Testis (tissue), 2 donors: ENCODE measurements at regions not wholly inside any gene's neighbourhood (a gene's known extent, or its start where the extent isn't known, plus 50 kb on each side); places are given as distances from the start of the nearest gene placed in this dataset.

Experiments
- DNase-seq: peaks from one replicate; pipeline ENCODE4 v3.0.0-alpha.2; 2019
- H3K27ac ChIP-seq, 2 donors: fragments of 200-600 bp; sonication (generic); one replicate each; pipeline ENCODE4 v1.5.1; 2019
- H3K27me3 ChIP-seq: fragments of 200-600 bp; sonication (generic); one replicate; pipeline ENCODE4 v1.5.1; 2019
- H3K36me3 ChIP-seq: fragments of 200-600 bp; sonication (generic); one replicate; pipeline ENCODE4 v1.5.1; 2017; ENCODE audit warnings: low read depth; ENCODE audit errors: missing control alignments
- H3K4me1 ChIP-seq: fragments of 200-600 bp; sonication (generic); one replicate; pipeline ENCODE4 v1.5.1; 2019
- H3K4me3 ChIP-seq, 2 donors: fragments of 200-600 bp; sonication (generic); one replicate each; pipeline ENCODE4 v1.5.1; 2017 to 2019
- H3K9me3 ChIP-seq: fragments of 200-600 bp; sonication (generic); one replicate; pipeline ENCODE4 v1.5.1; 2017
- POLR2A ChIP-seq: fragments of 450-650 bp; IDR thresholded peaks from one replicate; pipeline ENCODE4 v1.6.1; 2017; ENCODE audit warnings: antibody characterized with exemption, mild to moderate bottlenecking, moderate library complexity
- WGBS, 2 donors: methylation state at CpG; one replicate each; pipeline ENCODE4 v1.1.5; 2018; 5-methylcytosine and 5-hydroxymethylcytosine counted together
- intact Hi-C: fragments of 100-400 bp; cut with DNase I; formaldehyde crosslinking; loops from one replicate; pipeline ENCODE4 v1.15.1; 2023; ENCODE audit warnings: low total_unique reads
- TF ChIP-seq, protein P1 (sequence below), 3 experiments: fragments of 450-650 bp in 2 of 3; fragments of 200-600 bp in 1 of 3; sonication (generic) in 1 of 3; IDR thresholded peaks; one replicate each; pipeline ENCODE4 v1.5.1; 2016 to 2019; ENCODE audit warnings: antibody characterized with exemption in 3 of 3, mild to moderate bottlenecking in 2 of 3, moderate library complexity in 1 of 3

DNA sequence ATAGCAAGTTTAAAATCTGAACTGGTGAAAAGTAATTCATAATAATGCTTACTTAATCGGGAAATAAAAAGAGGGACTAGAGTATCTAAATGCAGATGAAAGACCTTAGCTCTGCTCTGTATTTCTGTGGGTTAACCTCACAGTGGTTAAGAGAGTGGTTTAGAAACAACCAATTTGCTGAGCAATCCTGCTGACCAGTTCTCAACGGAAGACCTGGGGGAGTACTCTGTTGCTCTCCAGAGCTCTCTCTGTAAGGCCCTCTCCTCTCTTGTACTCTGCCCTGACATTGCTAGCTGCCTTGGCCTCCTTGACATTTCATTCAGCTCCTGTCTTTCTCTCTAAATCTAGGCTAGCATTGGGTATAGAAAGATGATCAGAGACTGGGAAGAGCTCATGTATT lies 1186.6 kb upstream of the SEMA6A start:
- TF ChIP-seq, protein P1, sequence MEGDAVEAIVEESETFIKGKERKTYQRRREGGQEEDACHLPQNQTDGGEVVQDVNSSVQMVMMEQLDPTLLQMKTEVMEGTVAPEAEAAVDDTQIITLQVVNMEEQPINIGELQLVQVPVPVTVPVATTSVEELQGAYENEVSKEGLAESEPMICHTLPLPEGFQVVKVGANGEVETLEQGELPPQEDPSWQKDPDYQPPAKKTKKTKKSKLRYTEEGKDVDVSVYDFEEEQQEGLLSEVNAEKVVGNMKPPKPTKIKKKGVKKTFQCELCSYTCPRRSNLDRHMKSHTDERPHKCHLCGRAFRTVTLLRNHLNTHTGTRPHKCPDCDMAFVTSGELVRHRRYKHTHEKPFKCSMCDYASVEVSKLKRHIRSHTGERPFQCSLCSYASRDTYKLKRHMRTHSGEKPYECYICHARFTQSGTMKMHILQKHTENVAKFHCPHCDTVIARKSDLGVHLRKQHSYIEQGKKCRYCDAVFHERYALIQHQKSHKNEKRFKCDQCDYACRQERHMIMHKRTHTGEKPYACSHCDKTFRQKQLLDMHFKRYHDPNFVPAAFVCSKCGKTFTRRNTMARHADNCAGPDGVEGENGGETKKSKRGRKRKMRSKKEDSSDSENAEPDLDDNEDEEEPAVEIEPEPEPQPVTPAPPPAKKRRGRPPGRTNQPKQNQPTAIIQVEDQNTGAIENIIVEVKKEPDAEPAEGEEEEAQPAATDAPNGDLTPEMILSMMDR (IDR thresholded peaks at IDR 0.05): no peak
- TF ChIP-seq POLR2A: no peak
- H3K4me1 ChIP-seq: no peaks in the 10 kb centered on the region
- H3K27me3 ChIP-seq: no peaks in the 10 kb centered on the region
- no peaks in the 10 kb centered on the region for H3K9me3 ChIP-seq
- intact Hi-C loops: no loop called here
- no peak overlapping the region for H3K27ac ChIP-seq
- H3K4me3 ChIP-seq: no peak overlapping the region
- no peaks in the 10 kb centered on the region for H3K36me3 ChIP-seq
- DNase-seq: no peak
- 53 to 75% methylated on average over 2 of the region's 2 CpGs for WGBS, 2 donors

DNA sequence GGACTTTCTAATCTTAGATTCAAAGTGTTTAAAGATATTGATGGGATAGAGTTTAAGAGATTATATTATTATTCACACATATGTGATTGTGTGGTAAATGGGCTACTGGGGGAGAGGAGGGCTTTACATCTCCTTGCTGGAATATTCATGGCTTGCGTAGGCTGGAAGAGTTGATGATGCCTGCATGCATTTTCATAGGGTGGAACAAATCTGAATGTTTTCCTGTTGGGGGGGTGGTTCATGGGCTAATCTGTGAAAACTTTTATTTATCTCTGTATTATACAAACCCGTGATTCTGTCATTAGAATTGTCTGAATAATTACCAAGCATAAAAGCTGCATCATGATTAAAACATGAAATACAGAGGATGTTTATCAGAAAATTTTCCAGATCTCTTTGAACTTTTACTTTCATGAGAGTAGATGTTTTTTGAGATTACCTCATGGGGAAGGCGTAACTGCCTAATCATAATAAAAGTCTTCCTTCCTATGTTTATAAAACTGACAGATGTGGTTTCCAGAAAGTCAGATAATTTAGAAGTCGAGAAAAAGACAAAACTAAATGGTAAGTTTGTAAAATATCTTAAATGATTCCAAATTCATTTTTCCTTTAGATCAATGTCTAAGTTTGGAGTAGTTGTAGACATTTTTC lies 1185.4 kb upstream of the SEMA6A start:
- no peak for DNase-seq
- TF ChIP-seq, protein P1 (IDR thresholded peaks at IDR 0.05): no peak
- no peak for TF ChIP-seq POLR2A
- Histone ChIP-seq H3K9me3 (no peaks in the 10 kb centered on the region), H3K4me3 (no peak overlapping the region), H3K4me1 (no peaks in the 10 kb centered on the region), H3K36me3 (no peaks in the 10 kb centered on the region), H3K27me3 (no peaks in the 10 kb centered on the region), H3K27ac (no peak overlapping the region)
- 79 to 84% methylated on average over 4 of the region's 4 CpGs for WGBS, 2 donors
- intact Hi-C loops: no loop called here

DNA sequence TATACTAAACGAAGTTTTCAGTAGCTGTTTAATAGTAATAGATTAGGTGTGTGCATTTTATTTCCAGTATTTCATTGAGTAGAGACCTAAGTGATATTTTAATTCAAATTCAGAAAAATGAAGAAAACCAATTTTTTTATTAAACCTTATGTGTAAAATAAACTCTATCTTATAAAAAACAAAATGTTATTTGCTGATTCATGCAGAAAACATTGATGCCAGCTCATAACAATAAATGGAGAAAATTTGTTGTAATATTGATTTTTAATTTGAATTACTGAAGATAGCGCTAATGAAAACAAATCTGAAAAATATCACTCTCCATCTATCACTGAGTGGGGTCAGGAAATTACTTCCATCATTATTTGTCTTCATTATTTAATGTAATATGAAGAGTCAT lies 1177.8 kb upstream of the SEMA6A start:
- H3K9me3 ChIP-seq: no peaks in the 10 kb centered on the region
- H3K27me3 ChIP-seq: no peaks in the 10 kb centered on the region
- H3K36me3 ChIP-seq: no peaks in the 10 kb centered on the region
- no peaks in the 10 kb centered on the region for H3K4me1 ChIP-seq
- 87 to 88% methylated on average over 2 of the region's 2 CpGs for WGBS, 2 donors
- no peak for DNase-seq
- TF ChIP-seq, protein P1 (IDR thresholded peaks at IDR 0.05): no peak
- no peak for TF ChIP-seq POLR2A
- intact Hi-C loops: no loop called here
- no peak overlapping the region for H3K4me3 ChIP-seq
- no peak overlapping the region for H3K27ac ChIP-seq

DNA sequence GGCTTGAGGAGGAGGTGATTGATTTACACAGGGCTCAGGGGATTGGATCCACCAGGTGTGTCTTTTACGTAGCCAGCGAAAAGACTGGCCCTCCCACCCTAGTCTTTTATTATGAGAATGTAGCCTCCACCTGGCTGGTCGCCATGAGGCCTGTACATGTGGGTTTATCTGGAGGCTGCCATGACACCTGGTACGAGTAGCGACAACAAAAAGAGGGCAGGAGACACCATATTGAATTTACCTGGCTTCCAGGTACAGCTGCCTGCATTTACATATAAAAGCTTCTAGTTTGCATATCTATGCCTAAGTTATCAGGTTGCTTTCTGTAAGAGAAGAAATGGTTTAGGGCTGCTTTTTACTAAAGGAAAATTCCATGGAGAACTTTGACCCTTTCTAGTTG lies 1173.7 kb upstream of the SEMA6A start:
- 90 to 97% methylated on average over 5 of the region's 5 CpGs for WGBS, 2 donors
- H3K9me3 ChIP-seq: no peaks in the 10 kb centered on the region
- intact Hi-C loops: no loop called here
- TF ChIP-seq, protein P1 (IDR thresholded peaks at IDR 0.05): no peak
- TF ChIP-seq POLR2A: no peak
- H3K27ac ChIP-seq: no peak overlapping the region
- H3K27me3 ChIP-seq: no peaks in the 10 kb centered on the region
- no peak for DNase-seq
- no peaks in the 10 kb centered on the region for H3K4me1 ChIP-seq
- H3K4me3 ChIP-seq: no peak overlapping the region
- H3K36me3 ChIP-seq: no peaks in the 10 kb centered on the region

DNA sequence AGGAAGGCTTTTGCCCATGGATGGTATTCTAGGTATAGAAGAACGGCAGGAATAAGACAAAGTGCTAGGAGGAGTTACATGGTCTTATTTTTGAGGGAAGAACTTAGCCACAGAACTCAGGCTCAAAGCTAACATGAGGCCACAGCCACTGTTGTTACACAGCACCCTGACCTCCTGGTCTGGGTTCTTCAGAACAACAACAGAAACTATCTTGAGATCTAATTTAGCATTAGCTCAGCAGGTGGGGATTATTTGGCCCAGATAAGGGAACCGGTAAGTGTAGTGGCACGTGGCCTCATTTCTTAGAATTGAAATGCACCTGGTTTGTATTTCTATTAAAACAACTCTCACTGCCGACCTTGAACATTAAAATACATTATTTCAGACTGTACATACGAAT lies 1168.7 kb upstream of the SEMA6A start:
- H3K27me3 ChIP-seq: no peaks in the 10 kb centered on the region
- no peak overlapping the region for H3K27ac ChIP-seq
- H3K4me1 ChIP-seq: no peaks in the 10 kb centered on the region
- no peak for TF ChIP-seq POLR2A
- TF ChIP-seq, protein P1 (IDR thresholded peaks at IDR 0.05): no peak
- no peaks in the 10 kb centered on the region for H3K9me3 ChIP-seq
- intact Hi-C loops: no loop called here
- no peaks in the 10 kb centered on the region for H3K36me3 ChIP-seq
- WGBS, 2 donors: 80 to 84% methylated on average over 5 of the region's 5 CpGs
- H3K4me3 ChIP-seq: no peak overlapping the region
- no peak for DNase-seq
